CD4-positive, alpha-beta T cell (primary cell): ENCODE measurements at regions not wholly inside any gene's neighbourhood (a gene's known extent, or its start where the extent isn't known, plus 50 kb on each side); places are given as distances from the start of the nearest gene placed in this dataset.

Experiments
- ATAC-seq: fragments of 200-7000 bp; cut with Tn5 transposase; one replicate; pipeline ENCODE4 v1.10.0; 2022; ENCODE audit warnings: mild to moderate bottlenecking; ENCODE audit not compliant: poor library complexity
- CTCF ChIA-PET: fragments of 350-600 bp; sonication (Branson Sonifier 250); formaldehyde crosslinking; loops from one replicate; lab custom pipeline; 2021; ENCODE audit warnings: antibody characterized with exemption, inconsistent platforms; lab: Charles Lee
- POLR2A ChIA-PET: fragments of 350-600 bp; sonication (Branson Sonifier 250); formaldehyde crosslinking; loops from one replicate; lab custom pipeline; 2021; ENCODE audit warnings: antibody characterized with exemption, inconsistent platforms; lab: Charles Lee
- DNase-seq, 14 experiments: peaks; one replicate each; pipeline ENCODE4 v3.0.0-alpha.2; 2013 to 2020; ENCODE audit warnings: mixed read lengths in 2 of 14
- H3K27ac ChIP-seq, 2 donors: one replicate each; pipeline versions ENCODE4 v1.5.1 to v1.7.0; 2013; ENCODE audit warnings: low read length in 2 of 2, low read depth in 1 of 2, mild to moderate bottlenecking in 1 of 2
- H3K27me3 ChIP-seq, 2 experiments: 1 replicate in 1 of 2; 2 replicates in 1 of 2; pipeline versions ENCODE4 v1.6.1 to v1.7.0; 2013; ENCODE audit warnings: low read length in 2 of 2, control low read depth in 1 of 2, mild to moderate bottlenecking in 1 of 2, moderate library complexity in 1 of 2; ENCODE audit not compliant: insufficient read depth in 2 of 2, control insufficient read depth in 1 of 2
- H3K36me3 ChIP-seq: one replicate; pipeline ENCODE4 v1.6.1; 2013; ENCODE audit warnings: low read length, control low read depth; ENCODE audit not compliant: insufficient read depth
- H3K4me1 ChIP-seq: one replicate; pipeline ENCODE4 v1.6.1; 2013; ENCODE audit warnings: low read length, control low read depth; ENCODE audit not compliant: insufficient read depth
- H3K4me3 ChIP-seq: one replicate; pipeline ENCODE4 v1.5.1; 2013; ENCODE audit warnings: mild to moderate bottlenecking, low read length, moderate library complexity
- H3K9me3 ChIP-seq, 2 experiments: 1 replicate in 1 of 2; 2 replicates in 1 of 2; pipeline versions ENCODE4 v1.6.1 to v1.7.0; 2013; ENCODE audit warnings: low read length in 2 of 2, mild to moderate bottlenecking in 2 of 2, control low read depth in 1 of 2, moderate library complexity in 1 of 2; ENCODE audit not compliant: control insufficient read depth in 1 of 2, insufficient read depth in 1 of 2
- H3K27ac Mint-ChIP-seq: one replicate; pipeline ENCODE4 v1.8.0; 2020; ENCODE audit warnings: mixed read lengths
- H3K27me3 Mint-ChIP-seq: one replicate; pipeline ENCODE4 v1.8.0; 2021; ENCODE audit warnings: mixed read lengths
- H3K36me3 Mint-ChIP-seq: one replicate; pipeline ENCODE4 v1.8.0; 2021; ENCODE audit warnings: low read depth, mixed read lengths
- H3K4me1 Mint-ChIP-seq: one replicate; pipeline ENCODE4 v1.8.0; 2021; ENCODE audit warnings: low read depth, mixed read lengths
- H3K4me3 Mint-ChIP-seq: one replicate; pipeline ENCODE4 v1.8.0; 2020; ENCODE audit warnings: mild to moderate bottlenecking, mixed read lengths
- H3K9me3 Mint-ChIP-seq: one replicate; pipeline ENCODE4 v1.8.0; 2020; ENCODE audit warnings: mixed read lengths
- CTCF ChIP-seq: fragments of 200-600 bp; IDR thresholded peaks from one replicate; pipeline ENCODE4 v1.8.0; 2022; ENCODE audit warnings: antibody characterized with exemption, mild to moderate bottlenecking
- intact Hi-C, 2 experiments: fragments of 100-400 bp; cut with DNase I in 1 of 2; cut with micrococcal nuclease in 1 of 2; formaldehyde crosslinking; loops; one replicate each; pipeline versions ENCODE4 v1.15.1 to v1.9.0; 2023 to 2025; cut with DNase I, micrococcal nuclease

GRCh38 chr5:104513640-104514072 lies 951.1 kb upstream of the NUDT12 start:
- Mint-ChIP-seq H3K4me1 (no peaks in the 10 kb centered on the region), H3K36me3 (no peaks in the 10 kb centered on the region), H3K4me3 (no peak overlapping the region), H3K27ac (no peak overlapping the region), H3K9me3 (peaks cover 12% of the 10 kb centered on the region), H3K27me3 (no peaks in the 10 kb centered on the region)
- intact Hi-C loops, result no loop called here
- Histone ChIP-seq H3K4me1 (no peaks in the 10 kb centered on the region), H3K36me3 (no peaks in the 10 kb centered on the region), H3K4me3 (no peak overlapping the region), H3K9me3 (peaks cover 0 to 6% of the 10 kb centered on the region in 2 experiments), H3K27me3 (no peaks in the 10 kb centered on the region), H3K27ac (no peak overlapping the region)
- no peak for TF ChIP-seq CTCF
- CTCF ChIA-PET, result no interaction called here
- ATAC-seq (no peak), DNase-seq (no peak)
- POLR2A ChIA-PET, result no interaction called here

- Mint-ChIP-seq H3K9me3 (peaks cover 12% of the 10 kb centered on the region), H3K27ac (no peak overlapping the region), H3K36me3 (no peaks in the 10 kb centered on the region), H3K4me3 (no peak overlapping the region), H3K27me3 (no peaks in the 10 kb centered on the region), H3K4me1 (no peaks in the 10 kb centered on the region)
- Histone ChIP-seq H3K9me3 (peaks cover 0 to 6% of the 10 kb centered on the region in 2 experiments), H3K27ac (no peak overlapping the region), H3K4me1 (no peaks in the 10 kb centered on the region), H3K4me3 (no peak overlapping the region), H3K36me3 (no peaks in the 10 kb centered on the region), H3K27me3 (no peaks in the 10 kb centered on the region)
- POLR2A ChIA-PET, result no interaction called here
- intact Hi-C loops, result no loop called here
- DNase-seq (no peak), ATAC-seq (no peak)
- CTCF ChIA-PET, result no interaction called here
- TF ChIP-seq CTCF, result no peak
Measured at GRCh38 chr5:104513121-104513602, 950.6 kb upstream of the NUDT12 start.

DNA sequence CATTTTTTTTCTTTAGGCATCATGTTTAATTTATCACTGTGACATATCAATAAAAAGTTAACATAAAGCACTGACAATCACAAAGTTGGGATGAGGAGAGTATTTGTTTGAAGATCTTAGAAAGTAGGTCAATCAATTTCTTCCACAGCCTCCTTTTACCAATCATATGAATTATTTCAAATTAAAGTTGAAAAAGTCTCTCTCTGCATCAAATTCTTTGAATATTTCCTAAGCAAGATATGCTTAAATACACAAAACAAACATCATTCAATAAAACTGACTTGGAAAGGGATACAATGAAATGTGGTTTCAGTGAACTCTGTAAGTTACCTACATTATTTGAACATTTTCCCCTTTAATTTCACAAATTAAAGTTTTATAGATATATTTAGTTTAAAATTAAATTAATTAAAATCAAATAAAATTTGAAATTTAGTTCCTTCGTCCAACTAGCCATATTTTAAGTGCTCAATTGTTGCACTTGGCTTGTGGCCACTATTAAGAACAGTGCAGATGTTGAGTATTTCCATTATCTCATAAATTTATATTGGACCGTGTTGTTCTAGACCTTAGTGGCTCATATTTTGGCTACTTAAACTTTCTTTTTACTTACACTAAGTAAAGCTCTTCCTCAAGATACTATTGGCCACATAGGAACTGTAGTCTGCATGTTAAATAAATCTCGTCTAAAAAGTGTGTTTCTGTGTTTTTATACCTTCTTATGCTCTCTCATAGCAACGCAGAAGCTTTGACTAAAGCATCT lies 949.7 kb upstream of the NUDT12 start:
- H3K27me3 Mint-ChIP-seq, result no peaks in the 10 kb centered on the region
- intact Hi-C loops, result no loop called here
- Histone ChIP-seq H3K4me3 (no peak overlapping the region), H3K4me1 (no peaks in the 10 kb centered on the region), H3K27me3 (no peaks in the 10 kb centered on the region), H3K9me3 (peaks cover 0 to 6% of the 10 kb centered on the region in 2 experiments), H3K36me3 (no peaks in the 10 kb centered on the region), H3K27ac (no peak overlapping the region)
- no peak for TF ChIP-seq CTCF
- DNase-seq, result no peak
- no peaks in the 10 kb centered on the region for H3K36me3 Mint-ChIP-seq
- POLR2A ChIA-PET, result no interaction called here
- H3K4me1 Mint-ChIP-seq, result no peaks in the 10 kb centered on the region
- H3K4me3 Mint-ChIP-seq, result no peak overlapping the region
- H3K27ac Mint-ChIP-seq, result no peak overlapping the region
- no peak for ATAC-seq
- peaks cover 12% of the 10 kb centered on the region for H3K9me3 Mint-ChIP-seq
- CTCF ChIA-PET, result no interaction called here
